ENCODE measurements at regions not wholly inside any gene's neighbourhood (a gene's known extent, or its start where the extent isn't known, plus 50 kb on each side); places are given as distances from the start of the nearest gene placed in this dataset.

- H3K27ac Mint-ChIP-seq = no peak overlapping the region
- TF ChIP-seq CTCF (IDR thresholded peaks at IDR 0.05) = no peak
- no peaks in the 10 kb centered on the region for H3K9me3 ChIP-seq (replicated peaks in 1 of 2; ENCODE audit: control insufficient read depth in 1 of 2, insufficient read depth in 1 of 2, low read length in 2 of 2)
- H3K36me3 ChIP-seq (replicated peaks in 1 of 2; ENCODE audit: control insufficient read depth in 1 of 2, insufficient read depth in 2 of 2, low read length in 2 of 2) = no peaks in the 10 kb centered on the region
- no peak overlapping the region for H3K4me3 Mint-ChIP-seq
- no peak overlapping the region for H2AFZ ChIP-seq (ENCODE audit: insufficient read depth, low read depth, low read length, poor library complexity, severe bottlenecking)
- H3K4me2 ChIP-seq (replicated peaks; ENCODE audit: extremely low read depth, low read length, poor library complexity, severe bottlenecking) = no peak overlapping the region
- no peak overlapping the region for H3K27ac ChIP-seq (ENCODE audit: low read depth in 1 of 2, low read length in 2 of 2)
- H4K20me1 ChIP-seq (ENCODE audit: insufficient read depth, low read length) = no peaks in the 10 kb centered on the region
- H3K4me3 ChIP-seq (replicated peaks in 1 of 3; ENCODE audit: low read depth in 2 of 3, low read length in 3 of 3) = no peak overlapping the region
- no peaks in the 10 kb centered on the region for H3K27me3 ChIP-seq (ENCODE audit: control insufficient read depth in 2 of 2, insufficient read depth in 2 of 2, low read length in 2 of 2)
- no peak for DNase-seq
- no peaks in the 10 kb centered on the region for H3K4me1 Mint-ChIP-seq
- no peaks in the 10 kb centered on the region for H3K36me3 Mint-ChIP-seq
- H3K79me2 ChIP-seq (ENCODE audit: insufficient read depth, low read length) = no peaks in the 10 kb centered on the region
- H3K9ac ChIP-seq (ENCODE audit: insufficient read depth, low read length, poor library complexity, severe bottlenecking) = no peak overlapping the region
- no peaks in the 10 kb centered on the region for H3K4me1 ChIP-seq (ENCODE audit: control insufficient read depth in 1 of 2, insufficient read depth in 2 of 2, low read length in 2 of 2)
- intact Hi-C loops (cut with micrococcal nuclease) = no loop called here
- peaks cover 0 to 3% (median 1%) of the 10 kb centered on the region in 7 donors for H3K9me3 Mint-ChIP-seq
- no peaks in the 10 kb centered on the region for H3K27me3 Mint-ChIP-seq (ENCODE audit: low read depth in 3 of 3)
Observed at GRCh38 chr12:105483691-105484090, 153.2 kb downstream of the C12orf75 start.

DNA sequence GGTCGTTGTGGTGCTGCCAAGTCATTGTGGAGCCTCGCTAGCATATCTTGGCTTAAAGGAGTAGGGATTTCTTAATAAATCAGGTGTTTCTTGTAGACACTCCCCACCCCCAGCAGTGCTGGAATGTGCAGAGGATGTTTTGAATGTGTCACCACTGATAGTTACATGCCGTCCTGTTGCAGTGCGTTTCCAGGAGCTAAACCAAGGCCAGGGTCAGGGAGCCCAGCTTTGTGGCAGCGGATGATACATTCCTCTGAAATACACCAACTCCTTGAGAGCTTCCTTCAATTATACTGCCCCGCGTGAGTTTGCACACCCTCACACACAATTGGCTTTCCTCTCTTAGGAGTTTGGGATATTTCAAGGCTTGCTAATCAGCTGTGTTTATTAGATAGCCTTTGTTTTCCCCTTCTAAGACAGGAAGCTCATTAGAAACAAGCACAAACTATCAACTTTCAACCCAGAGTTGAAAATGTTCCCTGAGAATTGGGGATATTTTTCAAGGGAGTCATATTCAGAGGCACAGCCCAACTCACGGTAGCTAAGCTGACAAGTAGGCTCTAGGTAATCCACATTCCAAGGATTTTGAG lies 154.9 kb downstream of the C12orf75 start:
- intact Hi-C loops (cut with micrococcal nuclease) = no loop called here
- H3K4me2 ChIP-seq (replicated peaks; ENCODE audit: extremely low read depth, low read length, poor library complexity, severe bottlenecking) = no peak overlapping the region
- no peaks in the 10 kb centered on the region for H3K27me3 ChIP-seq (ENCODE audit: control insufficient read depth in 2 of 2, insufficient read depth in 2 of 2, low read length in 2 of 2)
- no peaks in the 10 kb centered on the region for H3K36me3 ChIP-seq (replicated peaks in 1 of 2; ENCODE audit: control insufficient read depth in 1 of 2, insufficient read depth in 2 of 2, low read length in 2 of 2)
- no peaks in the 10 kb centered on the region for H3K27me3 Mint-ChIP-seq (ENCODE audit: low read depth in 3 of 3)
- no peaks in the 10 kb centered on the region for H3K4me1 ChIP-seq (ENCODE audit: control insufficient read depth in 1 of 2, insufficient read depth in 2 of 2, low read length in 2 of 2)
- H3K9ac ChIP-seq (ENCODE audit: insufficient read depth, low read length, poor library complexity, severe bottlenecking) = no peak overlapping the region
- H3K9me3 ChIP-seq (replicated peaks in 1 of 2; ENCODE audit: control insufficient read depth in 1 of 2, insufficient read depth in 1 of 2, low read length in 2 of 2) = no peaks in the 10 kb centered on the region
- H3K4me1 Mint-ChIP-seq = no peaks in the 10 kb centered on the region
- H3K36me3 Mint-ChIP-seq = no peaks in the 10 kb centered on the region
- TF ChIP-seq CTCF (IDR thresholded peaks at IDR 0.05) = no peak
- no peaks in the 10 kb centered on the region for H3K79me2 ChIP-seq (ENCODE audit: insufficient read depth, low read length)
- WGBS (ENCODE audit: insufficient coverage) = 100% methylated on average over 1 of the region's 8 CpGs
- no peak overlapping the region for H3K4me3 Mint-ChIP-seq
- no peak overlapping the region for H2AFZ ChIP-seq (ENCODE audit: insufficient read depth, low read depth, low read length, poor library complexity, severe bottlenecking)
- DNase-seq = no peak
- peaks cover 0 to 3% (median 0%) of the 10 kb centered on the region in 7 donors for H3K9me3 Mint-ChIP-seq
- no peak overlapping the region for H3K27ac ChIP-seq (ENCODE audit: low read depth in 1 of 2, low read length in 2 of 2)
- H3K27ac Mint-ChIP-seq = no peak overlapping the region
- no peak overlapping the region for H3K4me3 ChIP-seq (replicated peaks in 1 of 3; ENCODE audit: low read depth in 2 of 3, low read length in 3 of 3)
- H4K20me1 ChIP-seq (ENCODE audit: insufficient read depth, low read length) = no peaks in the 10 kb centered on the region
